Endothelial cell of umbilical vein (primary cell): ENCODE measurements at regions not wholly inside any gene's neighbourhood (a gene's known extent, or its start where the extent isn't known, plus 50 kb on each side); places are given as distances from the start of the nearest gene placed in this dataset.
A peak's percentile ranks its signal among the peaks of the same experiment; 100 is the strongest.

Experiments used
- BruUV-seq: library from RNA; stranded (reverse); fragments of 400-500 nt; replicated peaks from 2 replicates; lab custom pipeline; 2021; lab: Mats Ljungman, UMichigan
- CTCF ChIA-PET: fragments of 300-600, 350-600 bp; sonication (Branson Sonifier 250); formaldehyde crosslinking; loops from one replicate; lab custom pipeline; 2021; ENCODE audit warnings: antibody characterized with exemption, inconsistent platforms; lab: Charles Lee
- POLR2A ChIA-PET: fragments of 300-600, 350-600 bp; sonication (Branson Sonifier 250); formaldehyde crosslinking; loops from one replicate; lab custom pipeline; 2021; ENCODE audit warnings: antibody characterized with exemption, inconsistent platforms; lab: Charles Lee
- DNase-seq: peaks from one replicate; pipeline ENCODE4 v3.0.0-alpha.2; 2011; ENCODE audit warnings: low read depth, low spot score
- FAIRE-seq: peaks from 2 replicates; lab custom pipeline; 2011; peaks lifted over from hg19 to GRCh38; lab: Jason Lieb, UNC
- H2AFZ ChIP-seq: 2 replicates; pipeline ENCODE4 v1.6.0; 2012; ENCODE audit warnings: low read depth, low read length, control low read depth, inconsistent platforms
- H3K27ac ChIP-seq: 2 replicates; pipeline ENCODE4 v1.5.1; 2011; ENCODE audit warnings: low read depth, mild to moderate bottlenecking, control low read depth, low read length, moderate library complexity; ENCODE audit not compliant: insufficient read depth
- H3K27me3 ChIP-seq, 2 experiments: 2 replicates each; pipeline versions ENCODE4 v1.6.0 to v1.6.1; 2011; ENCODE audit warnings: low read length in 2 of 2, mixed read lengths in 1 of 2; ENCODE audit not compliant: control insufficient read depth in 2 of 2, insufficient read depth in 2 of 2
- H3K36me3 ChIP-seq, 2 experiments: 2 replicates in 1 of 2; 3 replicates in 1 of 2; pipeline ENCODE4 v1.5.1; 2011; ENCODE audit warnings: low read length in 2 of 2, mild to moderate bottlenecking in 1 of 2, moderate library complexity in 1 of 2; ENCODE audit not compliant: control insufficient read depth in 2 of 2, insufficient read depth in 2 of 2; ENCODE audit errors: extremely low read depth in 1 of 2
- H3K4me1 ChIP-seq: 3 replicates; pipeline ENCODE4 v1.5.1; 2011; ENCODE audit warnings: mild to moderate bottlenecking, low read length; ENCODE audit not compliant: control insufficient read depth, insufficient read depth; ENCODE audit errors: extremely low read depth
- H3K4me2 ChIP-seq: 2 replicates; pipeline ENCODE4 v1.6.1; 2011; ENCODE audit warnings: low read length, control low read depth, mixed read lengths; ENCODE audit not compliant: insufficient read depth
- H3K4me3 ChIP-seq, 3 experiments: fragments of 200-600 bp in 1 of 3; sonication (generic), shearing (Covaris generic) in 1 of 3; replicated peaks in 1 of 3; 2 replicates each; pipeline ENCODE4 v1.5.1; 2011 to 2016; ENCODE audit warnings: control low read depth in 3 of 3, low read length in 3 of 3, mild to moderate bottlenecking in 2 of 3, inconsistent platforms in 1 of 3, low read depth in 1 of 3, moderate library complexity in 1 of 3; ENCODE audit not compliant: insufficient read depth in 1 of 3
- H3K79me2 ChIP-seq: 2 replicates; pipeline ENCODE4 v1.6.0; 2012; ENCODE audit warnings: low read length, inconsistent platforms; ENCODE audit not compliant: control insufficient read depth, insufficient read depth
- H3K9ac ChIP-seq: replicated peaks from 2 replicates; pipeline ENCODE3; 2011; ENCODE audit warnings: low read length, control low read depth; ENCODE audit not compliant: insufficient read depth; ENCODE audit errors: extremely low read depth
- H3K9me1 ChIP-seq: replicated peaks from 3 replicates; pipeline ENCODE4 v1.6.0; 2011; ENCODE audit warnings: mild to moderate bottlenecking, low read length; ENCODE audit not compliant: control insufficient read depth, insufficient read depth; ENCODE audit errors: extremely low read depth
- H3K9me3 ChIP-seq: replicated peaks from 2 replicates; pipeline ENCODE4 v1.5.1; 2012; ENCODE audit warnings: low read length, inconsistent platforms; ENCODE audit not compliant: control insufficient read depth, insufficient read depth
- H4K20me1 ChIP-seq: replicated peaks from 2 replicates; pipeline ENCODE3; 2011; ENCODE audit warnings: mild to moderate bottlenecking, low read length; ENCODE audit not compliant: control insufficient read depth, insufficient read depth; ENCODE audit errors: extremely low read depth
- EZH2 ChIP-seq: IDR thresholded peaks from 2 replicates; pipeline ENCODE4 v1.6.1; 2012; ENCODE audit warnings: borderline replicate concordance, low read depth, mild to moderate bottlenecking, moderate library complexity, low read length, inconsistent platforms; ENCODE audit not compliant: severe bottlenecking
- FOS ChIP-seq: IDR thresholded peaks from 2 replicates; pipeline ENCODE4 v1.6.1; 2011; ENCODE audit warnings: mild to moderate bottlenecking, low read length, moderate library complexity, borderline replicate concordance; ENCODE audit not compliant: insufficient read depth
- GATA2 ChIP-seq: IDR thresholded peaks from 2 replicates; pipeline ENCODE4 v1.7.0; 2011; ENCODE audit warnings: low read depth, mild to moderate bottlenecking, moderate library complexity, mixed read lengths, low read length; ENCODE audit not compliant: insufficient read length, insufficient read depth
- JUN ChIP-seq: IDR thresholded peaks from 2 replicates; pipeline ENCODE4 v1.6.1; 2011; ENCODE audit warnings: borderline replicate concordance, low read depth; ENCODE audit not compliant: insufficient read length, insufficient read depth
- MYC ChIP-seq: IDR thresholded peaks from one replicate; pipeline ENCODE4 v1.6.1; 2011; ENCODE audit warnings: mild to moderate bottlenecking, low read depth, low read length
- POLR2A ChIP-seq: IDR thresholded peaks from 2 replicates; pipeline ENCODE4 v1.6.1; 2012; ENCODE audit warnings: low read depth, mild to moderate bottlenecking, control low read depth, low read length
- POLR2AphosphoS5 ChIP-seq: IDR thresholded peaks from 2 replicates; pipeline ENCODE4 v1.6.1; 2012; ENCODE audit warnings: low read depth, mild to moderate bottlenecking, control low read depth, low read length, moderate library complexity; ENCODE audit not compliant: insufficient read depth
- dilution Hi-C: fragments of 300-500 bp; cut with MboI; formaldehyde crosslinking; loops from one replicate; pipeline ENCODE4 v1.15.0; 2019; ENCODE audit warnings: low sequenced_read_pairs; ENCODE audit not compliant: extremely low pct_ligation_motif_present
- intact Hi-C: fragments of 100-400 bp; cut with micrococcal nuclease; formaldehyde crosslinking; loops from one replicate; pipeline ENCODE4 v1.10.0; 2022
- TF ChIP-seq, protein P1 (sequence below), 2 donors: IDR thresholded peaks; 1 replicate in 1 of 2; 2 replicates in 1 of 2; pipeline ENCODE4 v1.5.1; 2011; ENCODE audit warnings: low read length in 2 of 2, mild to moderate bottlenecking in 2 of 2, moderate library complexity in 2 of 2, control low read depth in 1 of 2, inconsistent platforms in 1 of 2, low read depth in 1 of 2; ENCODE audit not compliant: insufficient read depth in 1 of 2; ENCODE audit errors: extremely low read depth in 1 of 2
- TF ChIP-seq, protein P2 (sequence below): IDR thresholded peaks from 2 replicates; pipeline ENCODE4 v1.6.1; 2011; ENCODE audit not compliant: insufficient read depth, insufficient read length

DNA sequence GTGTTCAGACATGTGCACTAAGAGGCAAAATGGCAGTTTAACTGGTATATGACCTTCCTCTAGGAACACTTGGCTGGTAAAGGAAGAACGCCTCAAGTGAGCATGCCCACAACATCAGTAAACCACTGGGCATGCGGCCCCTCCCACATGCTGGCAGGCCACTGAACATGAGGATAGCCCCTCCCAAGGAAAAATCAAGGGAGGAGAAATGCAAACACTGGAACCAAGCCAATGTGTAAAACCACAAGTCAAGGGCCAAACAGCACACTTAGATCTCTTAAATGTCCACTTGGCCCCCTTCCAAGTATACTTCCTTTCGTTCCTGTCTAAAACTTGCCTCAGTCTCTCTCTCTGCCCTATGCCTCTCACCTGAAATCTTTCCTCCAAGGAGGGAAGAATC, 980.8 kb downstream of the TSN start:
- Histone ChIP-seq H4K20me1 (no peaks in the 10 kb centered on the region), H3K27ac (no peak overlapping the region), H3K9ac (no peak overlapping the region), H3K36me3 (no peaks in the 10 kb centered on the region), H2AFZ (no peak overlapping the region), H3K79me2 (no peaks in the 10 kb centered on the region), H3K9me3 (peaks cover 2% of the 10 kb centered on the region), H3K4me2 (no peak overlapping the region), H3K27me3 (no peaks in the 10 kb centered on the region), H3K9me1 (no peaks in the 10 kb centered on the region), H3K4me1 (no peaks in the 10 kb centered on the region), H3K4me3 (no peak overlapping the region)
- ChIA-PET CTCF (no interaction called here), POLR2A (no interaction called here)
- DNase-seq = peak; percentile 10
- TF ChIP-seq, protein P1, sequence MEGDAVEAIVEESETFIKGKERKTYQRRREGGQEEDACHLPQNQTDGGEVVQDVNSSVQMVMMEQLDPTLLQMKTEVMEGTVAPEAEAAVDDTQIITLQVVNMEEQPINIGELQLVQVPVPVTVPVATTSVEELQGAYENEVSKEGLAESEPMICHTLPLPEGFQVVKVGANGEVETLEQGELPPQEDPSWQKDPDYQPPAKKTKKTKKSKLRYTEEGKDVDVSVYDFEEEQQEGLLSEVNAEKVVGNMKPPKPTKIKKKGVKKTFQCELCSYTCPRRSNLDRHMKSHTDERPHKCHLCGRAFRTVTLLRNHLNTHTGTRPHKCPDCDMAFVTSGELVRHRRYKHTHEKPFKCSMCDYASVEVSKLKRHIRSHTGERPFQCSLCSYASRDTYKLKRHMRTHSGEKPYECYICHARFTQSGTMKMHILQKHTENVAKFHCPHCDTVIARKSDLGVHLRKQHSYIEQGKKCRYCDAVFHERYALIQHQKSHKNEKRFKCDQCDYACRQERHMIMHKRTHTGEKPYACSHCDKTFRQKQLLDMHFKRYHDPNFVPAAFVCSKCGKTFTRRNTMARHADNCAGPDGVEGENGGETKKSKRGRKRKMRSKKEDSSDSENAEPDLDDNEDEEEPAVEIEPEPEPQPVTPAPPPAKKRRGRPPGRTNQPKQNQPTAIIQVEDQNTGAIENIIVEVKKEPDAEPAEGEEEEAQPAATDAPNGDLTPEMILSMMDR (IDR thresholded peaks at IDR 0.05; ENCODE audit: extremely low read depth in 1 of 2, insufficient read depth in 1 of 2, low read depth in 1 of 2, low read length in 2 of 2) = no peak
- TF ChIP-seq MYC (no peak), POLR2A (no peak), POLR2AphosphoS5 (no peak), EZH2 (no peak), JUN (no peak), FOS (no peak), GATA2 (no peak)
- TF ChIP-seq, protein P2, sequence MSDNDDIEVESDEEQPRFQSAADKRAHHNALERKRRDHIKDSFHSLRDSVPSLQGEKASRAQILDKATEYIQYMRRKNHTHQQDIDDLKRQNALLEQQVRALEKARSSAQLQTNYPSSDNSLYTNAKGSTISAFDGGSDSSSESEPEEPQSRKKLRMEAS = no peak
- dilution Hi-C loops = no loop called here
- no TSS peak for BruUV-seq
- intact Hi-C loops = no loop called here
- FAIRE-seq = no peak
